ENCODE measurements at regions not wholly inside any gene's neighbourhood (a gene's known extent, or its start where the extent isn't known, plus 50 kb on each side); places are given as distances from the start of the nearest gene placed in this dataset.

- TF ChIP-seq CTCF (IDR thresholded peaks at IDR 0.05 in 8 of 11, conservative IDR thresholded peaks at IDR 0.05 in 3 of 11) = no peak
- no peak for TF ChIP-seq POLR2A (IDR thresholded peaks at IDR 0.05)
- no peak for TF ChIP-seq POLR2AphosphoS5 (IDR thresholded peaks at IDR 0.05)
These were observed 245.1 kb downstream of the PTTG2 start for GRCh38 chr4:38205261-38205660.

All from spleen (tissue), 7 donors.